ENCODE measurements at regions not wholly inside any gene's neighbourhood (a gene's known extent, or its start where the extent isn't known, plus 50 kb on each side); places are given as distances from the start of the nearest gene placed in this dataset.

GRCh38 chr21:28378026-28378425, 614.7 kb downstream of the LTN1 start:
- DNase-seq (ENCODE audit: low spot score) (no peak), ATAC-seq (no peak)
- ChIA-PET CTCF (no interaction called here), POLR2A (no interaction called here)
- no peaks in the 10 kb centered on the region for H3K27me3 Mint-ChIP-seq (ENCODE audit: low read depth)
- H3K9me3 Mint-ChIP-seq: peaks cover 14% of the 10 kb centered on the region
- no peaks in the 10 kb centered on the region for H3K36me3 Mint-ChIP-seq
- TF ChIP-seq GABPB1 (CRISPR knock-in tag; IDR thresholded peaks at IDR 0.05) (no peak), HMGA2 (CRISPR knock-in tag; IDR thresholded peaks at IDR 0.05) (no peak), PRDM15 (CRISPR knock-in tag; IDR thresholded peaks at IDR 0.05) (no peak), ZNF423 (CRISPR knock-in tag; IDR thresholded peaks at IDR 0.05) (no peak), FOXJ3 (CRISPR knock-in tag; IDR thresholded peaks at IDR 0.05; ENCODE audit: borderline replicate concordance) (no peak), ERG (CRISPR knock-in tag; IDR thresholded peaks at IDR 0.05) (no peak)
- no peak overlapping the region for H3K4me3 Mint-ChIP-seq
- H3K4me1 Mint-ChIP-seq: peaks cover 8% of the 10 kb centered on the region
- no peak overlapping the region for H3K27ac Mint-ChIP-seq

GRCh38 chr21:28375708-28376385, 616.8 kb downstream of the LTN1 start:
- Mint-ChIP-seq H3K9me3 (peaks cover 28% of the 10 kb centered on the region), H3K27me3 (ENCODE audit: low read depth) (no peaks in the 10 kb centered on the region), H3K4me3 (no peak overlapping the region), H3K27ac (no peak overlapping the region), H3K4me1 (peaks cover 5% of the 10 kb centered on the region), H3K36me3 (peaks cover 9% of the 10 kb centered on the region)
- TF ChIP-seq NR2C2 (CRISPR knock-in tag; IDR thresholded peaks at IDR 0.05): no peak
- TF ChIP-seq NFYB (CRISPR knock-in tag; conservative IDR thresholded peaks at IDR 0.05; ENCODE audit: low read depth): no peak
- no peak for TF ChIP-seq RORB (CRISPR knock-in tag; IDR thresholded peaks at IDR 0.05)
- no peak for TF ChIP-seq SOX15 (CRISPR knock-in tag; IDR thresholded peaks at IDR 0.05)
- no peak for TF ChIP-seq STAT6 (CRISPR knock-in tag; conservative IDR thresholded peaks at IDR 0.05; ENCODE audit: low read depth)
- TF ChIP-seq NR3C1 (CRISPR knock-in tag; conservative IDR thresholded peaks at IDR 0.05; ENCODE audit: low read depth): no peak
- no peak for TF ChIP-seq CREB1 (CRISPR knock-in tag; IDR thresholded peaks at IDR 0.05)
- no peak for TF ChIP-seq ZNF232 (CRISPR knock-in tag; IDR thresholded peaks at IDR 0.05)
- no peak for TF ChIP-seq PREB (CRISPR knock-in tag; IDR thresholded peaks at IDR 0.05; ENCODE audit: borderline replicate concordance)
- CTCF ChIA-PET: no interaction called here
- no peak for ATAC-seq
- POLR2A ChIA-PET: no interaction called here
- no peak for DNase-seq (ENCODE audit: low spot score)
